PFSK-1 (cell line): ENCODE measurements at regions not wholly inside any gene's neighbourhood (a gene's known extent, or its start where the extent isn't known, plus 50 kb on each side); places are given as distances from the start of the nearest gene placed in this dataset.

ENCODE experiments used
- FOXP2 ChIP-seq: optimal IDR thresholded peaks from 2 replicates; pipeline ENCODE3; 2011; ENCODE audit warnings: borderline replicate concordance, control low read depth, inconsistent platforms; ENCODE audit not compliant: insufficient read depth; ENCODE audit errors: extremely low read length, extremely low read depth
- POLR2AphosphoS5 ChIP-seq: IDR thresholded peaks from 2 replicates; pipeline ENCODE4 v1.6.1; 2012; ENCODE audit warnings: low read depth, mild to moderate bottlenecking, control low read depth, low read length, moderate library complexity
- REST ChIP-seq, 2 experiments: IDR thresholded peaks; 2 replicates each; pipeline versions ENCODE4 v1.6.1 to v1.8.0; 2011 to 2012; ENCODE audit warnings: low read depth in 2 of 2, low read length in 2 of 2, control low read depth in 1 of 2, inconsistent platforms in 1 of 2, mild to moderate bottlenecking in 1 of 2, moderate library complexity in 1 of 2; ENCODE audit not compliant: insufficient read depth in 1 of 2
- SIN3A ChIP-seq: IDR thresholded peaks from 2 replicates; pipeline ENCODE4 v1.6.1; 2012; ENCODE audit warnings: mild to moderate bottlenecking, low read length, moderate library complexity, borderline replicate concordance; ENCODE audit not compliant: insufficient read depth
- TAF1 ChIP-seq: IDR thresholded peaks from 2 replicates; pipeline ENCODE4 v1.6.1; 2012; ENCODE audit warnings: low read length, control low read depth, borderline replicate concordance; ENCODE audit not compliant: insufficient read depth

GRCh38 chr13:83498481-83499190 lies 383.6 kb downstream of the SLITRK1 start:
- TF ChIP-seq REST (IDR thresholded peaks at IDR 0.05; ENCODE audit: insufficient read depth in 1 of 2, low read depth in 2 of 2, low read length in 2 of 2) (no peak), POLR2AphosphoS5 (no peak), FOXP2 (no peak), SIN3A (no peak), TAF1 (no peak)

- no peak for TF ChIP-seq SIN3A
- no peak for TF ChIP-seq POLR2AphosphoS5
- no peak for TF ChIP-seq TAF1
- TF ChIP-seq FOXP2, result no peak
- no peak for TF ChIP-seq REST (IDR thresholded peaks at IDR 0.05; ENCODE audit: insufficient read depth in 1 of 2, low read depth in 2 of 2, low read length in 2 of 2)
Observed at GRCh38 chr13:83498045-83498444, 384.2 kb downstream of the SLITRK1 start.

GRCh38 chr13:83496501-83496900 lies 385.8 kb downstream of the SLITRK1 start:
- TF ChIP-seq REST (IDR thresholded peaks at IDR 0.05; ENCODE audit: insufficient read depth in 1 of 2, low read depth in 2 of 2, low read length in 2 of 2) (no peak), SIN3A (no peak), FOXP2 (no peak), POLR2AphosphoS5 (no peak), TAF1 (no peak)

- TF ChIP-seq FOXP2 (no peak), SIN3A (no peak), TAF1 (no peak), REST (IDR thresholded peaks at IDR 0.05; ENCODE audit: insufficient read depth in 1 of 2, low read depth in 2 of 2, low read length in 2 of 2) (no peak), POLR2AphosphoS5 (no peak)
Observed at GRCh38 chr13:83485101-83485500, 397.2 kb downstream of the SLITRK1 start.

GRCh38 chr13:83471011-83471410 lies 411.3 kb downstream of the SLITRK1 start:
- TF ChIP-seq TAF1 (no peak), REST (IDR thresholded peaks at IDR 0.05; ENCODE audit: insufficient read depth in 1 of 2, low read depth in 2 of 2, low read length in 2 of 2) (no peak), POLR2AphosphoS5 (no peak), FOXP2 (no peak), SIN3A (no peak)
